Peyer's patch (tissue), 4 donors: ENCODE measurements at regions not wholly inside any gene's neighbourhood (a gene's known extent, or its start where the extent isn't known, plus 50 kb on each side); places are given as distances from the start of the nearest gene placed in this dataset.

Experiments used
- POLR2A ChIP-seq, 2 donors: fragments of 450-650 bp; IDR thresholded peaks; one replicate each; pipeline ENCODE4 v1.5.1; 2017; ENCODE audit warnings: antibody characterized with exemption in 2 of 2, mild to moderate bottlenecking in 2 of 2, moderate library complexity in 2 of 2
- TF ChIP-seq, protein P1 (sequence below), 6 experiments: fragments of 450-650 bp in 4 of 6; fragments of 200-600 bp in 2 of 6; sonication (generic) in 1 of 6; IDR thresholded peaks; one replicate each; pipeline ENCODE4 v1.5.1; 2017 to 2019; ENCODE audit warnings: antibody characterized with exemption in 6 of 6, mild to moderate bottlenecking in 3 of 6, moderate library complexity in 1 of 6

DNA sequence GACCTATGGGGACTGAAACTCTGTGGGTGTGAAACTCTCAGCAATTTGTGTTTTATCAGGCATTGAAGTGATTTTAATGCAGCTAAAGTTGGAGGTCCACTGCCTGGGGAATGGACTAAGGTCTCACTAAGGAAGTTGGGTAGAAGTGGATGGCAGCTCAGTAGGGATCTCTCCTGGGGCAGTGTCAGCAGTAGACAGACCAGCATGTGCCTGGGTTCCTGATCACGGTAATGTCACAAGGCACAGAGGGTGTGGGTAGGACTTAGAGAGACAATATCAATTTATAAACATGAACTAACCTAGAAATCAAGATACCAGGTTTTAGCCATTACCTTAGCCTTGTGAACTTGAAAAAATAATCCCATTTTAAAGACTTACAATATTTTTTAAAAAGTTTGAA, 380.3 kb upstream of the LCORL start:
- TF ChIP-seq, protein P1, sequence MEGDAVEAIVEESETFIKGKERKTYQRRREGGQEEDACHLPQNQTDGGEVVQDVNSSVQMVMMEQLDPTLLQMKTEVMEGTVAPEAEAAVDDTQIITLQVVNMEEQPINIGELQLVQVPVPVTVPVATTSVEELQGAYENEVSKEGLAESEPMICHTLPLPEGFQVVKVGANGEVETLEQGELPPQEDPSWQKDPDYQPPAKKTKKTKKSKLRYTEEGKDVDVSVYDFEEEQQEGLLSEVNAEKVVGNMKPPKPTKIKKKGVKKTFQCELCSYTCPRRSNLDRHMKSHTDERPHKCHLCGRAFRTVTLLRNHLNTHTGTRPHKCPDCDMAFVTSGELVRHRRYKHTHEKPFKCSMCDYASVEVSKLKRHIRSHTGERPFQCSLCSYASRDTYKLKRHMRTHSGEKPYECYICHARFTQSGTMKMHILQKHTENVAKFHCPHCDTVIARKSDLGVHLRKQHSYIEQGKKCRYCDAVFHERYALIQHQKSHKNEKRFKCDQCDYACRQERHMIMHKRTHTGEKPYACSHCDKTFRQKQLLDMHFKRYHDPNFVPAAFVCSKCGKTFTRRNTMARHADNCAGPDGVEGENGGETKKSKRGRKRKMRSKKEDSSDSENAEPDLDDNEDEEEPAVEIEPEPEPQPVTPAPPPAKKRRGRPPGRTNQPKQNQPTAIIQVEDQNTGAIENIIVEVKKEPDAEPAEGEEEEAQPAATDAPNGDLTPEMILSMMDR (IDR thresholded peaks at IDR 0.05): no peak
- TF ChIP-seq POLR2A (IDR thresholded peaks at IDR 0.05): no peak
